ENCODE measurements at regions not wholly inside any gene's neighbourhood (a gene's known extent, or its start where the extent isn't known, plus 50 kb on each side); places are given as distances from the start of the nearest gene placed in this dataset.
"Not testable (repeated sequence)": the region's sequence is repeated elsewhere in the genome, so short reads cannot be mapped to it uniquely, and the experiment has no call there.

DNA sequence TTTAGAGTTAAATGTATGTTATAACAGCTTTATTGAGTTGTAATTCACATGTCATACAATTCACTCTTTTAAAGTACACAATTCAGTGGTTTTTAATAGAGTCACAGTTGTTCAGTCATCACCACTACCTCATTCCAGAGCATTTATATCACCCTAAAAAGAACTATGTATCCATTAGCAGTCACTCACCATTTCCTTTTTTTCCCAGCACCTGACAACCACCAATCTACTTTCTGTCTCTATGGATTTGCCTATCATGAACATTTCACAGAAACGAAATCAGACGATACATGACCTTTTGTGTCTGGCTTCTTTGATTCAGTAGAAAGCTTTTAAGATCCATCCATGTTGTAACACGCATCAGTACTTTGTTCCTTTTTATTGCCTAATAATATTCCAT lies 52.9 kb upstream of the FRAS1 start:
- no peak for ATAC-seq
- no peak overlapping the region for H2AFZ ChIP-seq (ENCODE audit: low read length)
- POLR2A ChIA-PET (ENCODE audit: unreplicated experiment) = no interaction called here

GRCh38 chr4:78005086-78005485 lies 52.0 kb upstream of the FRAS1 start:
- POLR2A ChIA-PET (ENCODE audit: unreplicated experiment) = no interaction called here
- Histone ChIP-seq H3K4me1 (ENCODE audit: insufficient read depth, low read length) (no peaks in the 10 kb centered on the region), H3K4me3 (ENCODE audit: low read length) (no peak overlapping the region), H3K79me2 (ENCODE audit: low read length) (no peaks in the 10 kb centered on the region), H3K4me2 (ENCODE audit: low read length) (no peak overlapping the region), H2AFZ (ENCODE audit: low read length) (no peak overlapping the region), H4K20me1 (ENCODE audit: low read length) (no peaks in the 10 kb centered on the region), H3K27ac (ENCODE audit: low read length) (no peak overlapping the region), H3K9ac (ENCODE audit: low read length) (no peak overlapping the region), H3K9me2 (replicated peaks; ENCODE audit: low read length) (no peaks in the 10 kb centered on the region), H3K27me3 (ENCODE audit: low read length) (no peaks in the 10 kb centered on the region), H3K9me3 (ENCODE audit: low read length) (no peaks in the 10 kb centered on the region), H3F3A (ENCODE audit: low read length, unreplicated experiment) (no peaks in the 10 kb centered on the region), H3K36me3 (ENCODE audit: low read depth, low read length) (no peaks in the 10 kb centered on the region)
- intact Hi-C loops (cut with micrococcal nuclease) = no loop called here
- TF ChIP-seq EZH2phosphoT487 (IDR thresholded peaks at IDR 0.05; ENCODE audit: borderline replicate concordance, low read length) = no peak
- TF ChIP-seq EZH2 (IDR thresholded peaks at IDR 0.05; ENCODE audit: low read length, unreplicated experiment) = no peak
- no peak for TF ChIP-seq CTCF (conservative IDR thresholded peaks at IDR 0.05; ENCODE audit: low read depth, low read length)
- no TSS peak for BruUV-seq (replicated peaks)
- ATAC-seq = no peak
- no peak for DNase-seq
- CTCF ChIA-PET = interaction anchor here (1.1 kb wide), 1 partner anchor 11 kb away, joined by 4 read pairs; no protein-coding TSS in a partner anchor

More for the DNA sequence above, 52.9 kb upstream of the FRAS1 start:
- Histone ChIP-seq H3K9me2 (replicated peaks; ENCODE audit: low read length) (no peaks in the 10 kb centered on the region), H3K4me2 (ENCODE audit: low read length) (no peak overlapping the region), H3K9me3 (ENCODE audit: low read length) (no peaks in the 10 kb centered on the region), H4K20me1 (ENCODE audit: low read length) (no peaks in the 10 kb centered on the region), H3K27me3 (ENCODE audit: low read length) (no peaks in the 10 kb centered on the region), H3K9ac (ENCODE audit: low read length) (no peak overlapping the region), H3K4me1 (ENCODE audit: insufficient read depth, low read length) (no peaks in the 10 kb centered on the region), H3K36me3 (ENCODE audit: low read depth, low read length) (no peaks in the 10 kb centered on the region), H3F3A (ENCODE audit: low read length, unreplicated experiment) (no peaks in the 10 kb centered on the region), H3K79me2 (ENCODE audit: low read length) (no peaks in the 10 kb centered on the region), H3K4me3 (ENCODE audit: low read length) (no peak overlapping the region), H3K27ac (ENCODE audit: low read length) (no peak overlapping the region)
- CTCF ChIA-PET = no interaction called here
- no peak for DNase-seq
- intact Hi-C loops (cut with micrococcal nuclease) = no loop called here
- no TSS peak for BruUV-seq (replicated peaks)
- TF ChIP-seq CTCF (conservative IDR thresholded peaks at IDR 0.05; ENCODE audit: low read depth, low read length) (no peak), EZH2phosphoT487 (IDR thresholded peaks at IDR 0.05; ENCODE audit: borderline replicate concordance, low read length) (no peak), EZH2 (IDR thresholded peaks at IDR 0.05; ENCODE audit: low read length, unreplicated experiment) (no peak)

- H3K9me3 ChIP-seq (ENCODE audit: low read length); H4K20me1 ChIP-seq (ENCODE audit: low read length); ATAC-seq; H3F3A ChIP-seq (ENCODE audit: low read length, unreplicated experiment); CTCF ChIA-PET; H3K9ac ChIP-seq (ENCODE audit: low read length); H3K4me3 ChIP-seq (ENCODE audit: low read length); H3K4me1 ChIP-seq (ENCODE audit: insufficient read depth, low read length); H2AFZ ChIP-seq (ENCODE audit: low read length); POLR2A ChIA-PET (ENCODE audit: unreplicated experiment); H3K27ac ChIP-seq (ENCODE audit: low read length); H3K27me3 ChIP-seq (ENCODE audit: low read length); intact Hi-C loops (cut with micrococcal nuclease); BruUV-seq (replicated peaks); H3K79me2 ChIP-seq (ENCODE audit: low read length); H3K4me2 ChIP-seq (ENCODE audit: low read length); H3K36me3 ChIP-seq (ENCODE audit: low read depth, low read length); DNase-seq; H3K9me2 ChIP-seq (replicated peaks; ENCODE audit: low read length): not testable (repeated sequence)
Observed at GRCh38 chr4:78007021-78007420, 50.1 kb upstream of the FRAS1 start.
